ENCODE measurements at regions not wholly inside any gene's neighbourhood (a gene's known extent, or its start where the extent isn't known, plus 50 kb on each side); places are given as distances from the start of the nearest gene placed in this dataset.

DNA sequence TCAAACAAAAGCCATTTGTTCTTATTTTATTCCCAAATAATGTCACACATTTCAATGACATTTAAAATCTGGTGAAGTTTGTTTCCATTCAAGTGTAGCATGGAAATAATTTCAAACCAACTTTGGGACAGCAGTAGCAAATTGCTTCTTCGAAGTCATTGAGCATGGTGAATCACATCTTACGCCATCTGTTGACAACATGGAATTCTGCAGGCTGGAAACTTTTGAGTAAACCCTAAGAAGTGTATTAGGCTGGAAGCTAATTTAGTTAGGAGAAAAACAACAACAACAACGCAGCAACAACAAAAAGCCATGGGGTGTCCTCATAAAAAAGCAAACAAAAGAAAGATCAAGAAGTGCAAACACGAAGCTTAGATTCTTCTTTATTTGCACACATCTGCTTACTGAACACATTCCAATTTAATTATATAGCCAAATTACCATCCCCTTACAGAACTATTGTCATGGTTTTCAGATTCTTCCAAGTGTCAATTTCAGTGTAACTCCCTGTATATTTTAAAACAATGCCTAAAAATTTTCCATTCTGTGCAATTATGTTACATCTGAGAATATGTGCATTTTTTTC lies 659.0 kb upstream of the CDH7 start:
- TF ChIP-seq CTCF (conservative IDR thresholded peaks at IDR 0.05 in 1 of 2, IDR thresholded peaks at IDR 0.05 in 1 of 2; ENCODE audit: extremely low read depth in 1 of 2, insufficient read depth in 1 of 2, low read depth in 1 of 2, low read length in 2 of 2): peak; percentile 8 to 53
- TF ChIP-seq EZH2 (IDR thresholded peaks at IDR 0.05; ENCODE audit: borderline replicate concordance, low read length): no peak

Measured in mammary epithelial cell (primary cell).